GM13976 (cell line): ENCODE measurements at regions not wholly inside any gene's neighbourhood (a gene's known extent, or its start where the extent isn't known, plus 50 kb on each side); places are given as distances from the start of the nearest gene placed in this dataset.

Experiments
- DNase-seq: peaks from one replicate; pipeline ENCODE4 v3.0.0; 2012; ENCODE audit warnings: low spot score
- in situ Hi-C: fragments of 300-500 bp; cut with MboI; formaldehyde crosslinking; loops from one replicate; pipeline ENCODE4 v1.12.0; 2022; ENCODE audit warnings: low sequenced_read_pairs, mixed read lengths, inconsistent platforms; ENCODE audit not compliant: unreplicated experiment
- TF ChIP-seq, protein P1 (sequence below): IDR thresholded peaks from 2 replicates; pipeline ENCODE4 v1.5.1; 2012; ENCODE audit warnings: borderline replicate concordance, mild to moderate bottlenecking; ENCODE audit not compliant: insufficient read depth; ENCODE audit errors: extremely low read depth, missing control alignments, control extremely low read depth

DNA sequence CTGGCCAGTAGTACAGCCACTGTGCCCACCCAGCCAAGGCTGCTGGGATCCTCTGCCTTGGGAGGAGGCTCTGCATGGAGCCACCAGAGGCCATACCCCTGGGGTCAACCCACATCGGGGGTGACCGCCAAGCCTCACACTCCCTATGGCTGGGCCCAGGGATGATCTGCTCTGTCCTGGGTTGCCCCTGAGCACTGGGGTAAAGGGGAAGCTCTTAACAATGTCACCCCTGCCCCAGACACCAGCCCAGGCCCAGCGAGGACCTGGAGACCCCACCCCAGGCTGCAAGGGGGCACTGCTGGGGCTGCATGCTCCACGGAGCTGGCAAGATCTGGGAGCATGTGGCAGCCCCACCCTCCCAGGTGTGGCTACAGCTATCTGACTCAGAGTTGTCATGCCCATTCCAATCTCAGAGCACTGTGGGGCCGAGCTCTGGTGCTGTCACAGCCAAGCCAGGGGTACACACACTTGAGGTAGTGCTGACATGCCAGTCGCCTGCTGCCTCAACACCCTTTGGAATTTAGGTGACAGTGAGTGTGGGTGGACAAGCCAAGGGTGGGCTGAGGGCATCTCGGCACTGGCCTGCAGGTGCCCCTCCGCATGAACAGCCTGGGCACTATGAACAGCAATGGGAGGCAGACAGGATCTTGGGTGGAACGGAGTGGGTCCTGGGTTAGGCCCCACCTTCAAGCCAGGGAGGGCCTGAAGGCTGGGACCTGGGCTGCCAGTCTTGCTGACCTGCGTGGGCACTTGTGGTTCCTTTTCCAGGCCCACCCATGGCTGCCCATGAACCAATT lies 427.7 kb downstream of the LRRIQ3 start:
- in situ Hi-C loops: no loop called here
- no peak for DNase-seq
- TF ChIP-seq, protein P1, sequence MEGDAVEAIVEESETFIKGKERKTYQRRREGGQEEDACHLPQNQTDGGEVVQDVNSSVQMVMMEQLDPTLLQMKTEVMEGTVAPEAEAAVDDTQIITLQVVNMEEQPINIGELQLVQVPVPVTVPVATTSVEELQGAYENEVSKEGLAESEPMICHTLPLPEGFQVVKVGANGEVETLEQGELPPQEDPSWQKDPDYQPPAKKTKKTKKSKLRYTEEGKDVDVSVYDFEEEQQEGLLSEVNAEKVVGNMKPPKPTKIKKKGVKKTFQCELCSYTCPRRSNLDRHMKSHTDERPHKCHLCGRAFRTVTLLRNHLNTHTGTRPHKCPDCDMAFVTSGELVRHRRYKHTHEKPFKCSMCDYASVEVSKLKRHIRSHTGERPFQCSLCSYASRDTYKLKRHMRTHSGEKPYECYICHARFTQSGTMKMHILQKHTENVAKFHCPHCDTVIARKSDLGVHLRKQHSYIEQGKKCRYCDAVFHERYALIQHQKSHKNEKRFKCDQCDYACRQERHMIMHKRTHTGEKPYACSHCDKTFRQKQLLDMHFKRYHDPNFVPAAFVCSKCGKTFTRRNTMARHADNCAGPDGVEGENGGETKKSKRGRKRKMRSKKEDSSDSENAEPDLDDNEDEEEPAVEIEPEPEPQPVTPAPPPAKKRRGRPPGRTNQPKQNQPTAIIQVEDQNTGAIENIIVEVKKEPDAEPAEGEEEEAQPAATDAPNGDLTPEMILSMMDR: no peak

DNA sequence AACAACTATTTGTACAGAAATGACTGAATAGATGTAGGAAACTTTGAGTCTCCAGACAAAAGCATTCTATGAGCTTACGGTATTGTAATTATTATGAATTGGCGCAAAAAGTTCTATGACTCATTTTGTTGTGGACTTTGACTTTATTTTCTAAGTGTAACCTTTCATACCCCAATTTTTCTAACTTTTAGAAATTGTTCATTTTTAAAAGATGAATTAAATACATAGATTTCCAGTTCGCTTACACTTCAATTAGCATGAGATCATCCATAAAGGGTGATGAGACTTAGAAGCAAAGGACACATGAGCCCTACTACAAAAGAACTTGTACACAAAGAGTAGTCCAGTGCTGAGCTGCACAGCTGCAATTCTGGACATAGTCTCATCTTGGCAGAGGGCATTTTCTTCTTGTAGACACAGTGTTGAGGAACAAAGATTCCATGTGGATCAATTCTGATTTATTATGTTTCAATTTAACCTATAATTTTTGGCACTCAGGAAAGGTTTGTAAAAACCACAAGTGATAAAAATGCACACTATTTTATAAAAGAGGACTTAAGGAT lies 431.1 kb downstream of the LRRIQ3 start:
- TF ChIP-seq, protein P1: no peak
- in situ Hi-C loops: no loop called here
- DNase-seq: no peak

DNA sequence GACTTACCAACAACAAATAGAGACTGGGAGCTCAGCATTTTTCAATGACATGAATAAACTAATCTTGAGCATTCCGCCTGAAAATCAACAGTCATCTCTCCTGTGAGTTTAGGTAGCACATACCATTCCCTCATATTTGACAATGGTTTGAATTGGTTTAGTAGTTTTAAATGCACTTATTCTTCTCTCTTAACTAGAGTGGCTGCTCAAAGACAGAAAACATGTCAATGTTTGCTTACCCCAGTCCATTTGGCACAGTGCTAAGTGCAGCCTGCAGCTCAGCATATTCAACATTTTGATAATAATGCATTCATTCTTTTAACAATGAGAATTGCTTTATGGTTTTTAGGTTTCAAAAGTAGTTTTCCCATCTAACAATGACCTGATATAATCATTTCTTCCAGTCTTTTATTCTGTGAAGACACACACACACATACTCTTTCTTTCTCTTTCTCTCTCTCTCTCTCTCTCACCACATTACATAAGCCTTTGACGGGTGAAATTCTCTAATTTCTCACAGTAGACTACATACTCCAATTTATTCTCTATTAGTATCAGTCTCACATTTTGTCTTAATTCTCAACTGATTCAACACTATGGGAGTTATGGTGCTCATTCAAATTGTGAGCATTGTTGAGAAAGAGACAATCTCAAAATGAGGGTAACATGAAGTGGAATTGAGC lies 432.3 kb downstream of the LRRIQ3 start:
- in situ Hi-C loops: no loop called here

DNA sequence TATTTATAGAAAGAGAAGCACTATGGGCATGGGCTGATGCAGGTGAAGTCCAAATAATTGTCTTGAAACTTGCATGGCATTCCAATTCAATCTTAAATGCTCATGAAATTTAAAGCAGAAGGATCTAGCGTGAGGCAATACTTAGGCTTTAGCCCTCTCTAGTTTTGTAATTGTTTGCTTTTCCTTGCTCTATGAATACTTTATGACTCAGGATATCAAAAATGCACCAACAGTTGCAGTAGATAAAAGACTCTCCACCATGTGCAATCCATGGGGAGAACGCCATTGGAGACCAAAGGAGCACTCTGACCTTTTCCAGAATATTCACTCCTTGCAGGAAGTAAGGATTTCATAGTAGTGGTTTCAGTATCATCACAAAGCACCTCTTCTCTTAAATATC lies 436.4 kb downstream of the LRRIQ3 start:
- DNase-seq: no peak
- in situ Hi-C loops: no loop called here
- TF ChIP-seq, protein P1: no peak

More for the DNA sequence above, 432.3 kb downstream of the LRRIQ3 start:
- TF ChIP-seq, protein P1: no peak
- DNase-seq: no peak

DNA sequence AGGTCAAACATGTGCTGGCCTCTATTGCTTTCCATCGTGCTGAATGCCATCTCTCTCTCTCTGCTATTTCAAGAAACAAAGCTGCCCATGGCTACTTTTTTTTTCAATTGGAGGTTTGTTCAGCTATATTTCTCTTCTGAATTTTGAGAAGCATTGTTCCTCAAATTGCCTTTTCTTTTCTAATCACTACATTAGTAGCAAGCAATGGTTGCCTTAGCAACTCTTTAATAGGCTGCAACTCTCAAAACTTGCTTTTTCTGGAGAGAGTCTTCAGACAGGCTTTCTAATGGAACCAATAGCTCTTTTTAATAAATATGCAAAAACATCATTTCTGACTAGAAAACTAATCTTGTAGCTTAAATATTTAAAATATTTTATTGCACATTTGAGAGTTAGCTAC lies 439.0 kb downstream of the LRRIQ3 start:
- in situ Hi-C loops: no loop called here
- DNase-seq: no peak
- TF ChIP-seq, protein P1: no peak

DNA sequence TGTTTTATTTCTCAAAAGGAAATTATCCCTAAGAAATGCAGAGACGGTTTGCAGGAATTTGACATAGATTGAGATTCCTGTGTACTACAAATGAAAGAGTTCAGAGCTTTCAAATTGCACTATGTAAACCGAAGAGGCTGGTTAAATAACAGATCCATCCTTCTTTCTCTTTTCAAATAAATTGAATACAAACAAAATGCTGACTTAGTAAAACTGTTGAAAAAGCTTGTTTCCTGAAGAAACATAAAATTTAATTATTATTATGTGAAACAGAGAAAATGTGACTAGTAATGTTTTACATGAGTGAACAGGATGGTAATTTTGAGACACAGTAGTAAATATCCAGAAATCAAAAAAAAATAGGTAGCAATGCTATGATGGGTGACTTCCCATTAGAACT lies 441.2 kb downstream of the LRRIQ3 start:
- TF ChIP-seq, protein P1: no peak
- in situ Hi-C loops: no loop called here
- no peak for DNase-seq
